OCI-LY3 (cell line): ENCODE measurements at regions not wholly inside any gene's neighbourhood (a gene's known extent, or its start where the extent isn't known, plus 50 kb on each side); places are given as distances from the start of the nearest gene placed in this dataset.

Experiments used
- EZH2phosphoT487 ChIP-seq: fragments of 200-600 bp; shearing (Covaris generic); IDR thresholded peaks from 2 replicates; pipeline ENCODE4 v1.6.1; 2018; ENCODE audit warnings: antibody characterized with exemption, mixed run types, low read depth
- TF ChIP-seq, protein P1 (sequence below): fragments of 200-600, 300-600 bp; sonication (generic); IDR thresholded peaks from 2 replicates; pipeline ENCODE4 v1.5.1; 2014; ENCODE audit warnings: antibody characterized with exemption, low read length, low read depth

DNA sequence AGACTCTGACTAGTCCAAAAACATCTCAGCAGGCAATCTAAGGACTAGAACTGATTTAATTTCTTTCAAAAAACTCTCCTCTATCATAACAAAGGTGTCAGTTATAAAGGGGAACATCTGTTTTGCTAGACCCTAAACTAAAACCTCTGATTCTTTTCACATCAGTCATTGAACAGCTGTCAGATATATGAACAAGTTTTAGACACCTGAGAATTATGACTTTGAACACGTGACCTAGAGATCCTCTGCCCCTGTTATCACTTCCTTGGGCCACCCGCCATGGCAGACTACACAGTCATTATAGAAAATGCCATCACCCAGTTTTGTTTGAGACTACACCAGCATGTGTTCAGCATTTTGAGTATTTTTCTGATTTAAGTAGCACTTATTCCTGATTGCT, 282.3 kb upstream of the TBL1XR1 start:
- TF ChIP-seq, protein P1, sequence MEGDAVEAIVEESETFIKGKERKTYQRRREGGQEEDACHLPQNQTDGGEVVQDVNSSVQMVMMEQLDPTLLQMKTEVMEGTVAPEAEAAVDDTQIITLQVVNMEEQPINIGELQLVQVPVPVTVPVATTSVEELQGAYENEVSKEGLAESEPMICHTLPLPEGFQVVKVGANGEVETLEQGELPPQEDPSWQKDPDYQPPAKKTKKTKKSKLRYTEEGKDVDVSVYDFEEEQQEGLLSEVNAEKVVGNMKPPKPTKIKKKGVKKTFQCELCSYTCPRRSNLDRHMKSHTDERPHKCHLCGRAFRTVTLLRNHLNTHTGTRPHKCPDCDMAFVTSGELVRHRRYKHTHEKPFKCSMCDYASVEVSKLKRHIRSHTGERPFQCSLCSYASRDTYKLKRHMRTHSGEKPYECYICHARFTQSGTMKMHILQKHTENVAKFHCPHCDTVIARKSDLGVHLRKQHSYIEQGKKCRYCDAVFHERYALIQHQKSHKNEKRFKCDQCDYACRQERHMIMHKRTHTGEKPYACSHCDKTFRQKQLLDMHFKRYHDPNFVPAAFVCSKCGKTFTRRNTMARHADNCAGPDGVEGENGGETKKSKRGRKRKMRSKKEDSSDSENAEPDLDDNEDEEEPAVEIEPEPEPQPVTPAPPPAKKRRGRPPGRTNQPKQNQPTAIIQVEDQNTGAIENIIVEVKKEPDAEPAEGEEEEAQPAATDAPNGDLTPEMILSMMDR, result no peak
- TF ChIP-seq EZH2phosphoT487, result no peak
